GM12878 (cell line): ENCODE measurements at regions not wholly inside any gene's neighbourhood (a gene's known extent, or its start where the extent isn't known, plus 50 kb on each side); places are given as distances from the start of the nearest gene placed in this dataset.

Experiments used
- BACH1 ChIP-seq: fragments of 450-650 bp; IDR thresholded peaks from 2 replicates; pipeline ENCODE4 v1.6.1; 2017; ENCODE audit warnings: mild to moderate bottlenecking, borderline replicate concordance
- CBFB ChIP-seq: IDR thresholded peaks from 2 replicates; pipeline ENCODE4 v1.6.1; 2016; ENCODE audit warnings: antibody characterized with exemption, low read depth
- CHD2 ChIP-seq: IDR thresholded peaks from 2 replicates; pipeline ENCODE4 v1.6.1; 2011; ENCODE audit warnings: low read depth, low read length, improper control_type of control experiment, borderline replicate concordance
- EP300 ChIP-seq, 2 experiments: fragments of 150-350 bp in 1 of 2; IDR thresholded peaks; 2 replicates each; pipeline ENCODE4 v1.6.1; 2011 to 2012; ENCODE audit warnings: low read depth in 2 of 2, low read length in 2 of 2, borderline replicate concordance in 1 of 2, improper control_type of control experiment in 1 of 2, inconsistent platforms in 1 of 2; ENCODE audit not compliant: control insufficient read depth in 1 of 2
- ESRRA ChIP-seq: IDR thresholded peaks from 2 replicates; pipeline ENCODE4 v1.6.1; 2012; ENCODE audit warnings: mild to moderate bottlenecking, low read length, improper control_type of control experiment
- IKZF1 ChIP-seq: fragments of 450-650 bp; conservative IDR thresholded peaks from 2 replicates; pipeline ENCODE4 v1.6.1; 2017; ENCODE audit warnings: antibody characterized with exemption, mild to moderate bottlenecking
- KLF5 ChIP-seq: fragments of 450-650 bp; IDR thresholded peaks from 2 replicates; pipeline ENCODE4 v1.6.1; 2014; ENCODE audit warnings: mild to moderate bottlenecking; ENCODE audit not compliant: partially characterized antibody
- MEF2B ChIP-seq: fragments of 450-650 bp; IDR thresholded peaks from 2 replicates; pipeline ENCODE4 v1.6.1; 2018; ENCODE audit warnings: mild to moderate bottlenecking, moderate library complexity; ENCODE audit not compliant: partially characterized antibody, poor library complexity, severe bottlenecking
- PML ChIP-seq: IDR thresholded peaks from 2 replicates; pipeline ENCODE4 v1.6.1; 2012; ENCODE audit warnings: low read length, inconsistent platforms
- RAD21 ChIP-seq: IDR thresholded peaks from 2 replicates; pipeline ENCODE4 v1.6.1; 2011; ENCODE audit warnings: mild to moderate bottlenecking, low read depth, low read length, moderate library complexity; ENCODE audit not compliant: insufficient read depth
- SMC3 ChIP-seq: IDR thresholded peaks from 2 replicates; pipeline ENCODE4 v1.6.1; 2011; ENCODE audit warnings: low read length, improper control_type of control experiment, borderline replicate concordance
- ZBTB4 ChIP-seq: fragments of 450-650 bp; formaldehyde crosslinking; IDR thresholded peaks from 2 replicates; pipeline ENCODE4 v1.4.0; 2022; ENCODE audit warnings: mild to moderate bottlenecking, moderate library complexity
- ZNF24 ChIP-seq: fragments of 450-650 bp; IDR thresholded peaks from 2 replicates; pipeline ENCODE4 v1.6.1; 2017; ENCODE audit warnings: antibody characterized with exemption, mild to moderate bottlenecking

- TF ChIP-seq ZBTB4 (CRISPR knock-in tag) (no peak), PML (0 out of 2 replicates have a peak, but pooled peaks have one; percentile 42), RAD21 (peak; percentile 49), BACH1 (peak; percentile 28; the same call in 1 of the 2 replicates), KLF5 (no peak), SMC3 (peak; percentile 7; the same call in 1 of the 2 replicates), IKZF1 (peak; percentile 53), CHD2 (no peak), EP300 (IDR thresholded peaks at IDR 0.05; ENCODE audit: borderline replicate concordance in 1 of 2, control insufficient read depth in 1 of 2, low read depth in 2 of 2, low read length in 2 of 2) (peak; percentile 52 to 69; a peak in 3 of 4 replicates), CBFB (no peak), ZNF24 (peak; percentile 79; the same call in 1 of the 2 replicates), ESRRA (no peak), MEF2B (peak; percentile 78)
Measured at GRCh38 chr4:163591614-163592020, 97.1 kb downstream of the TMA16 start (continued).
